Left ventricle myocardium inferior (tissue), 1 donor: ENCODE measurements at regions not wholly inside any gene's neighbourhood (a gene's known extent, or its start where the extent isn't known, plus 50 kb on each side); places are given as distances from the start of the nearest gene placed in this dataset.
"Not testable (repeated sequence)": the region's sequence is repeated elsewhere in the genome, so short reads cannot be mapped to it uniquely, and the experiment has no call there.

ENCODE experiments used
- DNase-seq: peaks from one replicate; pipeline ENCODE4 v3.0.0-alpha.2; 2020
- H3K27ac ChIP-seq: fragments of 200-600 bp; replicated peaks from 2 replicates; pipeline ENCODE4 v1.8.0; 2021
- H3K27me3 ChIP-seq: fragments of 200-600 bp; 2 replicates; pipeline ENCODE4 v1.8.0; 2021; ENCODE audit warnings: low read depth
- H3K36me3 ChIP-seq: fragments of 200-600 bp; 2 replicates; pipeline ENCODE4 v1.8.0; 2021
- H3K4me1 ChIP-seq: fragments of 200-600 bp; 2 replicates; pipeline ENCODE4 v1.8.0; 2021
- H3K4me3 ChIP-seq: fragments of 200-600 bp; 2 replicates; pipeline ENCODE4 v1.8.0; 2021; ENCODE audit warnings: mild to moderate bottlenecking, moderate library complexity
- H3K9me3 ChIP-seq: fragments of 200-600 bp; replicated peaks from 2 replicates; pipeline ENCODE4 v1.8.0; 2021
- intact Hi-C: fragments of 100-400 bp; cut with micrococcal nuclease; formaldehyde crosslinking; loops from one replicate; pipeline ENCODE4 v1.11.0; 2022
- TF ChIP-seq, protein P1 (sequence below): fragments of 200-600 bp; IDR thresholded peaks from 2 replicates; pipeline ENCODE4 v1.8.0; 2021; ENCODE audit warnings: antibody characterized with exemption, mild to moderate bottlenecking, borderline replicate concordance
- donor health status: DM: no; HTN: yes; CAD: no; lungs with severe emphysema.

DNA sequence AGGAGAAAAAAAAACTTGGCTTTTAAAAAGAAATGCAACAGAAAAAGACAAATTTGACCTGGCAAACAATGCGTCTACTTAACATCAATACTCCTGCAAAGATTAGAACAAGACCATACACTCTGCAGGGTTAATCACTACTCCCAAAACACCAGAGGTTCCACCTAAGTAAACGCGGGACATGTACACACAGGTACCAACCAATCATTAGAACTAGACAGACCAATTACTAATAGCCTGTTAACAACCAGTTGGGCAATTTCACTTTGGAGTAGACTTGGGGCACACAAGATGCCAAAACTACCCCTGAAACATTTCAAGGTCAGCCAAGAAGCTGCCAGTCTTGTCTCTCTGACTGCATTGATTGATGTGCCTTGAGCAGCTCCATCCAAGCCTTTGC lies 125.8 kb downstream of the RRAGC start:
- Histone ChIP-seq H3K27ac (no peak overlapping the region), H3K9me3 (no peaks in the 10 kb centered on the region), H3K4me1 (peaks cover 4% of the 10 kb centered on the region), H3K4me3 (no peak overlapping the region), H3K27me3 (peaks cover 51% of the 10 kb centered on the region), H3K36me3 (no peaks in the 10 kb centered on the region)
- no peak for DNase-seq
- intact Hi-C loops, result no loop called here
- TF ChIP-seq, protein P1, sequence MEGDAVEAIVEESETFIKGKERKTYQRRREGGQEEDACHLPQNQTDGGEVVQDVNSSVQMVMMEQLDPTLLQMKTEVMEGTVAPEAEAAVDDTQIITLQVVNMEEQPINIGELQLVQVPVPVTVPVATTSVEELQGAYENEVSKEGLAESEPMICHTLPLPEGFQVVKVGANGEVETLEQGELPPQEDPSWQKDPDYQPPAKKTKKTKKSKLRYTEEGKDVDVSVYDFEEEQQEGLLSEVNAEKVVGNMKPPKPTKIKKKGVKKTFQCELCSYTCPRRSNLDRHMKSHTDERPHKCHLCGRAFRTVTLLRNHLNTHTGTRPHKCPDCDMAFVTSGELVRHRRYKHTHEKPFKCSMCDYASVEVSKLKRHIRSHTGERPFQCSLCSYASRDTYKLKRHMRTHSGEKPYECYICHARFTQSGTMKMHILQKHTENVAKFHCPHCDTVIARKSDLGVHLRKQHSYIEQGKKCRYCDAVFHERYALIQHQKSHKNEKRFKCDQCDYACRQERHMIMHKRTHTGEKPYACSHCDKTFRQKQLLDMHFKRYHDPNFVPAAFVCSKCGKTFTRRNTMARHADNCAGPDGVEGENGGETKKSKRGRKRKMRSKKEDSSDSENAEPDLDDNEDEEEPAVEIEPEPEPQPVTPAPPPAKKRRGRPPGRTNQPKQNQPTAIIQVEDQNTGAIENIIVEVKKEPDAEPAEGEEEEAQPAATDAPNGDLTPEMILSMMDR, result no peak

DNA sequence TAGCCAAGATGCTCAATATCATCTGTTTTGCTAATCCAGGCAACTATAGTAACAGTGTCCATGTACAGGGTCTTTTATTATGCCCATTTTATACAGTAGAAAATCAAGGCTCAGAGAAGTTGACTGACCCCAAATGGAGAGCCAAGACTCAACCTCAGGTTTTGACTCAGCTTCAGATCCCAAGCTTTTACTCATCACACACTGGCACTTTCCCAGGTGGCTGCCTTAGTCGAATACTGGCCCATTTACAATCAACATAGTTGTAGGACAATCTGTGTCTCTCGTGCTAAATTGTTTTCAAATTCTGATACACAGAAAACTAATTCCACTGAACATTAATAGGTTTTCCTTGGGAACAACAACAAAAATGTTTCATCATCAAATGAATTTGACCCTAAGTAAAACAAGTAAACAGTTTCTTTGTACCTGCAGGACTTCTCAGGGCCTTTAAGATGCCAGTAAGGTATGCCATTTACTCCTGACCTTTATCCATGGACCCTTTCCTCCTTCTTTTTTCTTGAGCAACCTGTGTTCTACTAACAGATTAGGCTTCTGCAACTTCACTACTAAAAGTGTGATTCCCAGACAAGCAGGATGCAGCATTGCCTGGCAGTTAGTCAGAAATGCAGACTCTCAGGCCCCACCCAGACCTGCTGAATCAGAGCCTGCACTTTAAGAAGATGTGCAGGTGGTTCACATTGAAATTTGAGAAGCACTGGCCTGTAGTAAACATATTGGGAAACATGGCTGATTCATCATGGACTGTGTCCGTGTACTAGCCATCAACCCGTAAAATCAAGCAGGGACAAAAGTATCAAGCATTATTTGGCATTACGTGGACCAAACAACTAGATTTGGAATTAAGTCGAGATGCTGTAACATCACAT lies 128.8 kb downstream of the RRAGC start:
- H3K4me1 ChIP-seq, result peaks cover 20% of the 10 kb centered on the region
- H3K36me3 ChIP-seq, result no peaks in the 10 kb centered on the region
- DNase-seq, result no peak
- TF ChIP-seq, protein P1, result no peak
- H3K27ac ChIP-seq, result no peak overlapping the region
- no peak overlapping the region for H3K4me3 ChIP-seq
- H3K9me3 ChIP-seq, result no peaks in the 10 kb centered on the region
- H3K27me3 ChIP-seq, result peaks cover 73% of the 10 kb centered on the region
- intact Hi-C loops, result no loop called here

DNA sequence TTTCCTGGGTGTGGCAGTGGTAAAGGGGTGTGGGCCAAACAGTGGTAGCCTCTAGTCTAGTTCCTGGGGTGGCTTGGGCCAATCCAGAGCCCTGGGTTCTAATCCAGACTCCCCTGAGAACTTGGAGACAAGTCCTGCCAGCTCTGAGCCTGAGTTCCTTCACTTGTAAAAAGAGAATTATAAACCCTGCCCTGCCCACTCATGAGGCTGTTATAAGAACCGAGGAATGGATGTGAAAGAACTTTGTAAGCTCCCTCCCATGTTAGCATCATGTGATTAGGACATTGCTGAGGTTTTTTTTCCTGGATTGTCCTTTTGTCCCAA lies 131.0 kb downstream of the RRAGC start:
- Histone ChIP-seq H3K4me3 (peak overlapping the region; percentile 10), H3K27me3 (peaks cover 78% of the 10 kb centered on the region), H3K9me3 (no peaks in the 10 kb centered on the region), H3K27ac (peak overlapping the region; percentile 4), H3K4me1 (peaks cover 20% of the 10 kb centered on the region), H3K36me3 (no peaks in the 10 kb centered on the region)
- no peak for DNase-seq
- intact Hi-C loops, result no loop called here
- TF ChIP-seq, protein P1, result no peak

DNA sequence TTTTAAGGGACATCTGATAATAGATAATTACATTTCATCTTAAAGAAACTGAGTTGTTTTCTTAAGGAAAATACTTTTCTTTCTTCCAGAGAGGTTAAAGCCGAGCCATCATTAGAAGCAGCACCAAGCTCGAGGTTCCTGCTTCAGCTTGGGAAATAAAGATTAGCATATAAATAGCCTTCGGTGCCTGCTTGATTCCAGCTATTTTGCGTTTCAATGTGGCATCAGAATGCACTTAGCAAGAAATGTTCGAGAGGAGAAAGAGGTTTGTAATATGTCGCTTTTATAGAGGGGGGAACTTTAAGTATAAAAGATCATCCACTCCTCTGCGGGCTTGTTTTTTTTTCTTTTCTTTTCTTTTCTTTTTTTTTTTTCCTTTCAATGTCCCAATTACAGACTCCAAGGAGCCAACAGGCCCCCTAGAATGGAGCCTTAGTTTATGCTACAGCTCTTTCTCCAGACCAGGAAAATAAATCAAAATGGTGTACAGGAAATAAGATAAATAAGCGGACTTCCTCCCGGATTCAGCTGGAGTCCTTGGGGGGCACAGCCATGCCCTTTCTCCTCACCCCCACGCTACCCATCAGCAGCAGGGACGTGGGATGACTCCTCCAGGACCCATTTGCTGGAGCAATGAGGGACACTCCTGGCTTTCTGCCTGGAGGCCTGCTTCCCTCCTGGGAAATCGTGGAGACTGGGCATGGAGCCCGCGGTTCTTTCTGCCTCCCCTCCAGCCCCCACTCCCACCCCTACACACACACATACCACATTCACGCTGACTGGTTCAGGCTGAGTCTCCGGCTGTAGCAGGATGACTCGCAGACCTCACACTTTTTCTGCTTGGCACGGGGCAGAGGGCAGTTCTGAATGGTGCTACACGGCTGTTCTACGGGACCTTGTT lies 131.6 kb downstream of the RRAGC start:
- no peaks in the 10 kb centered on the region for H3K9me3 ChIP-seq
- peaks cover 84% of the 10 kb centered on the region for H3K27me3 ChIP-seq
- H3K36me3 ChIP-seq, result no peaks in the 10 kb centered on the region
- peak; percentile 53 for DNase-seq
- H3K27ac ChIP-seq, result peak overlapping the region; percentile 4
- H3K4me1 ChIP-seq, result peaks cover 20% of the 10 kb centered on the region
- peak overlapping the region; percentile 10 for H3K4me3 ChIP-seq
- TF ChIP-seq, protein P1, result no peak
- intact Hi-C loops, result no loop called here

DNA sequence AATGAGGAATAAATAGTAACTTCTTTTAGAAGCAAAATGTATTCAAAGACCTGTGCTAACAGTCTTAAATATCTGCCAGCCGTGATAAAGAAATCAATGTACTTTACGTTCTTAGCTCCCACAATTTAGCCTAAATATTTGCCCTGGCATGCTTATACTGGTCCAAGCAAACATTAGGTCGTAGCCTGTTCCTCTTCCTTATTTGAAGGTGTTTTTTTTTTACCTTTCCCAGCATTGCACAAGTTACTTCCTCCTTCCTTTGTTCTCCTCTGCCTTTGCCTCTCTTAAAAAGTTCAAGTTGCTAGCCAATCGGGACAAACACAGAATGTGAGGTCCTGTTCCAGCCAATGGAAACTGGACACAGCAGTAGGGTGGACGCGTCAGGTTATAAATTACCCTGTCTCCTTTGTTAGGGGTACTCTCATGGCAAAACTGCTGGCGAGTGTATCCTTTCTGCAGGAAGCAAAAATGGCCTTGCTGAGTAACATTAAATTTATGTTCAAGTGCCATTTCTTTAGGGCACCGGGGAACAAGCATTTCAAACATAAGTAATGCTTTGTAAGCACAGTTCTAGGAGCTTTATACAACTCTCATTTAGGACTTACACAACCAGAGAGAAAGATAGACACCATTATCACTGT lies 134.1 kb downstream of the RRAGC start:
- H3K36me3 ChIP-seq, intact Hi-C loops, H3K27ac ChIP-seq, DNase-seq, H3K9me3 ChIP-seq, H3K4me3 ChIP-seq: not testable (repeated sequence)
- peaks cover 92% of the 10 kb centered on the region for H3K27me3 ChIP-seq
- peaks cover 20% of the 10 kb centered on the region for H3K4me1 ChIP-seq
